Lung microvascular endothelial cell (primary cell): ENCODE measurements at regions not wholly inside any gene's neighbourhood (a gene's known extent, or its start where the extent isn't known, plus 50 kb on each side); places are given as distances from the start of the nearest gene placed in this dataset.
"Not testable (repeated sequence)": the region's sequence is repeated elsewhere in the genome, so short reads cannot be mapped to it uniquely, and the experiment has no call there.

Experiments used
- DNase-seq, 2 donors: peaks; one replicate each; pipeline versions ENCODE4 v3.0.0 to v3.0.0-alpha.2; 2010; ENCODE audit warnings: low read depth in 2 of 2

DNA sequence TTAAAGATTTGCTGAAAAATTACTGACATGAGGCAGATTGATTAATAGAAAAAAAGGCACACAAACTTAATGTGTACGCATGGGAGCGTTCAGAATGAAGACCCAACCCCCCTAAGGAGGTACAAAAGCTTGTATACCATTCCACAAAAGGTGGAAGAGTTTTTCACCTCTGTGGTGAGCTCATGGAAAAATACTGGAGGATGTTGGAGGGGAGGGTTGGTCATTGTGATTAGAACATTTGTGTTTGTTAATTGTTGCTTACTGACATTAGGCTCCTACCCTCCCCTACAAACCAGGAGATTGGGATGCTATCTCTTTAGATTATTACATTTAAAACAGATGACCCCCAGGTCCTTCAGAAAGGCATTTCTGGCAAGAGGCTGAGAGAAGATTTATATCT is 1973.3 kb downstream of the OLFM4 start:
- no peak for DNase-seq

DNA sequence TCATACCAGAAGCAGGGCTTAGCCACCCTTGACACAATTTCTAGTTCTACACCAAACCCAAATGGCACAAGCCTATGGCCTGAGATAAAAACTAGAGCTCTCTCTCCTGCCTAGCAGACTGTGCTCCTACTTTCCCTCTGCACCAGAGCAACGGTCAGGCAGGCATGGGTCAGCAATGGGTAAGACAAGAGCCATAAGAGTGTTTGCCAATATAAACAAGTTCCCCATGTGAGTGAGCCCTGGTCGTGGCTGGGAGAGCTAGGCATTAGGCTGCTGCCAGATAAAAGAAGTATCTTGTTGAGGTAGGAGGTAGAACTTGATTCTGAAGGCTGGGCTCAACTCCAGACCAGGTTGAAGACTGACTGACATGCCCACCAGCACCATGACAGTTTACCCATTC is 1979.1 kb downstream of the OLFM4 start:
- DNase-seq: no peak

DNA sequence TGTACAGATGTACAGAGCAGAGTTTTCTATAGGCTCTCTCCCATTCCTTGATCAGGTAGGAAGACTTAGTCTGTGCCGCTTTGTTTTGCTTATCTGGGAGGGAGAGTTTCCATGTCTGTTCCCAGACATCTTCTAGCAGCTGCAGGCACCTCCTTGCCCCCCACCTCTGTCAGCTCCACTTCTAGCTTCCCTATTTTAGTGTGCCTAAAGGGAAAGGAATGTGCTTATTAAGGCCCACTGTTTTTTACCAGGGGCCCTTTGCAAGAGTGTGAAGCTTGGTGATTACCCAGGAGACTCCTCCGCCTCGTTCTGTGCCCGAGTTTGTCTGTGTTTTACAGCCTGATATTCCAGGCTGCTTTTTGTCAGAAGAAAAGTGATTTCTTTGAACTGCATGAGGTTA is 1984.4 kb downstream of the OLFM4 start:
- no peak for DNase-seq

DNA sequence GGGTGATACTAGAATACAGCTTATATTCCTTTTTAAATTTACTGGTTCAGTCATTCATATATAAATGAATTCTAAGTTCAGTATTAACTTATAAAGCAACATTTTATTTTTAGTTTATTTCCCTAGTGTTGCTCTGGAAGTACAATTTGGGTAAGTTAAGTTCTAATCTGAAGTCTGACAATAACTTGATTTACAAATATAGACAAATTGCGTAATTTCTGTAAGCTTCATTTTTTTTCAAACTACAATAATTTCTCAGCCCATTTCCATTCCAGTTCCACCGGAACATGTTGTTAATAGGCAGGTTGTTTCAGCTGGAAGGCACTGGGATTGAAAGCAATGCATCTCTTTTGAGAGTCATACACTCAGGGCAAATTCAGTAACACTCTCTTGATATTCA is 2000.7 kb downstream of the OLFM4 start:
- no peak for DNase-seq

DNA sequence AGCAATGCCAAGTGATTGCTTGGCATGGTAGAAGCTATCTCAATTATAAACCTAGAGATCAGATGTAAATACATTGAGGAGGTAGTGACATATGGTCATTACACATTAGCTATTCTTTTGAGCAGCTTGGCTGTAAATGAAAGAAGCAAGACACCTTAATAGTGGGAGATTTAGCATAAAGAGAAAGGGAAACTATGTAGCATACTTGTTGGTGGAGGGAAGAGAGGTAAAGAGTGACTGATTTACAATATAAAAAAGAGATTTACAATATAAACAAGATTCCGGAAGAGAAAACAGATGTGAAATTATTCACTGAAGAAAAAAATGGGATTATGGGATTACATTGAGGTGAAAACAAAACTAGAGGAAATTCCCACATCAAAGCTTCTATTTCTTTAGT is 2009.6 kb downstream of the OLFM4 start:
- DNase-seq: no peak

DNA sequence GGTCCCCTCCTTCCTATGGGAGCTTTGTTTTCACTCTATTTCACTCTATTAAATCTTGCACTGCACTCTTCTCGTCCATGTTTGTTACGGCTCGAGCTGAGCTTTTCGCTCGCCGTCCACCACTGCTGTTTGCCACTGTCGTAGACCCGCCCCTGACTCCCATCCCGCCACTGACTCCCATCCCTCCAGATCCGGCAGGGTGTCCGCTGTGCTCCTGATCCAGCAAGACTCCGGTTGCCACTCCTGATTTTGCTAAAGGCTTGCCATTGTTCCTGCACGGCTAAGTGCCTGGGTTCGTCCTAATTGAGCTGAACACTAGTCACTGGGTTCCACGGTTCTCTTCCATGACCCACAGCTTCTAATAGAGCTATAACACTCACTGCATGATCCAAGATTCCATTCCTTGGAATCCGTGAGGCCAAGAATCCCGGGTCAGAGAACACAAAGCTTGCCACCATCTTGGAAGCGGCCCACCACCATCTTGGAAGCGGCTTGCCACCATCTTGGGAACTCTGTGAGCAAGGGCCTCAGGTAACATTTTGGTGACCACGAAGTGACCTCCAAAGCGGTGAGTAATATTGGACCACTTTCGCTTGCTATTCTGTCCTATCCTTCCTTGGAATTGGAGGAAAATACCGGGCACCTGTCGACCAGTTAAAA is 2025.4 kb downstream of the OLFM4 start:
- not testable (repeated sequence) for DNase-seq

DNA sequence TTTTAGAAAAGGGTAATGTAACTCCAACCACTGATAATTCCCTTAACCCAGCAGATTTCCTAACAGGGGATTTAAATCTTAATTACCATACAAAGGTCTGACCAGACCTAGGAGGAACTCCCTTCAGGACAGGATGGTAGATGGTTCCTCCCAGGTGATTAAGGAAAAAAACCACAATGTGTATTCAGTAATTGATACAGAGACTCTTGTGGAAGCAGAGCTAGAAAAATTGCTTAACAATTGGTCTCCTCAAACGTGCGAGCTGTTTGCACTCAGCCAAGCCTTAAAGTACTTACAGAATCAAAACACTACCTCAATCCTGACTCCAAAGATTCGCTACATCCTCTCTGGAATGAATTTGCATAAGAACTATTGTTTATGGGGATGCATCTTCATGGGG is 2027.1 kb downstream of the OLFM4 start:
- DNase-seq: not testable (repeated sequence)

DNA sequence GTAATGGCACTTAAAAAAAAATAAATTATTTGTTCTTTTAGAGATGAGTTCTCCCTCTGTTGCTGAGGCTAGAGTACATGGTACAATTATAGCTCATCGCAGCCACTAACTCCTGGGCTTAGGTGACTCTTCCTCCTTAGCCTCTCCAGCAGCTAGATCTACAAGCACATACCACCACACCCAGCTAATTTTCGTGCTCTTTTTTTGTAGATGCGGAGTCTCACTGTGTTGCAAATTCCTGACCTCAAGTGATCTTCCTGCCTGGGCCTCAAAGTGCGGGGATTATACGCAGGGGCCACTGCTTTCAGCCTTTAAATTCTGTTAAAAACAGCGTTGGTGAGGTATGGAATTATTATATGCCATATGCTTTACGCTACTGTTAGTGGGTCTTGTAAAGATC is 2034.0 kb downstream of the OLFM4 start:
- DNase-seq: no peak

DNA sequence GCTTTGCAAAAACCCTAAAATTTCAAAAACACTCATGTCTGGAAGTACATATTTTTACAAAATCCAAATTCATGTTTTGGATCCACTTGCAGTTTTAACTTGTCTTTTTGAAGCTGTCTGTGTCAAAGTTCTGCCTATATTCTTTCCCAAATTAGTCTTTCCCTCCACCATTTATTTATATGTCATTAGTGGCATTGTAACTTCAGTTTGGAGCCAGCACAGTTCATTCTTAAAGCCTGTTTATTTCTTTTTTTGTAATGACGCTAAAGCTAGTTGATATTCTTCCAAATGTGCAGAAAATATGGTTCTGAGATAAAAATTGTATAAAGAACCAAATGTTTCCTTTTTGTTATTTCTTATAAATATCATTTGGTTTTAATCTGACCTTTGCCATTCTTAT is 2039.3 kb downstream of the OLFM4 start:
- DNase-seq: no peak

DNA sequence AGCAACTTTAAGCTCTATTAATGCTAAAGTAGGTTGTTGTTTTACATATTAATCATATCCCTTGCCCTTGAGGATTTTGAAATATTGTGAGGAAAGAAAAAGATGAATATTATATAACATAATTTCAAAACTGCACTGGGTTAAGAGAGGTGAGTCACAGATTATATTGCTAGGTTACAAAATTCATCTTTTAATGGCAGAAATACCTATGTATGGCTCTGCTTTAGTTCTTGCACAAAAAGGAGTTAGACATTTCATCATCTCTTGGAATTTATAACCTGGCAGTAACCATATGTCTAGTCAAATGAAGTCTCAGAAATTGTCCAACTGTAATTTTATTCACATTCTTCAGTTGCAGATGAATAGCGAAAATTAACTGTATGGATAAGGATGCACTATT is 2041.1 kb downstream of the OLFM4 start:
- DNase-seq: no peak

DNA sequence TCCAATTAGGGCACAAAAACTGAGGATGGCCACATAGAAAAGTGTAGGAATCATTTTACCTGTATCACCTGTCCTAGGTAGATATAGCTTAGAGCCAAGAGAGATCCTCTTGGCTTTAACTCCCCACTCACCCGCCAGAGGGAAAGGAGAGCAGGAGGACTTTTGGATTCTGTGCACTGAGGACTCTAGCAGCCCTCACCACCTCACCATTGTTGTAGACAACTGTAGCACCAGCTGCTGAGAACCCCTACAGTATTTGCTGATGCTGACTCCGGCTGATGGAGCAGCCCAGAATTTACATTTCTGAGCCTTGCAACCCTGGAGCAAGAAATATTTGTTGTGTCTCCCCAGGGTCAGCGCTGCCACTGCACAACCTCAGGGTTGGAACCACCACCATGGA is 2044.4 kb downstream of the OLFM4 start:
- no peak for DNase-seq

DNA sequence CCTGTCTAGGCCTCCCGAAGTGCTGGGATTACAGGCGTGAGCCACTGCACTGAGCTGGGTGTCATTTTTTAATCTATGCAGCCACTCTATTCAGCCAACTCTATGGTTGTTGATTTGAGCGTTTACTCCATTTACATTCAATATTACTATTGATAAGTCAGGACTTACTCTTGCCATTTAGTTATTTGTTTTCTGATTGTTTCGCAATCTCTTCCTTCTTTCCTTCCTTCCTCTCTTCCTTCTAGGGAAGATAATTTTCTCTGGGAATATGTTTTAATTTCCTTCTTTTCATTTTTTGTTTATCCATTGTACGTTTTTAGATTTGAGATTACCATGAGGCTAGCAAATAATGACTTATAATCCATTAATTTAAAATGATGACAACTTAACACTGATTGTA is 2056.0 kb downstream of the OLFM4 start:
- DNase-seq: no peak

DNA sequence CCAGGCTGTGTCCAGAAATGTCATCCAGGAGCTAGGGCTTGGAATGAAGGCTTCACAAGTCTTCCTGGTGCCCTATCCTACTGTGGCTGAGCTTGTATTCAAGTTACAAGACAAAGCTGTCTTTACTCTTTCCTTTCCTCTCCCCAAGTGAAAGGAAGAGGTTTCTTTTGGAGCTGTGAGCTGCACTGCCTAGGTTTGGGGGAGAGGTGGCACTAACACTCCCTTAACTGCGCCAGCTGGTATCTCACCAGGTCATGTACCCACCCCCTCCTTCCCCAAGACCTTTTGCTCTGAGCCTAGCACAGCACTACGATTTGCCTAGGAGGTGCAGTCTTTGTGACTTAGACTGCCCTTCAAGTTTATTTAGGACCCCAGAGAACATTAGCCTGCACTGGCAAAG is 2053.6 kb upstream of the PRR20A start:
- no peak for DNase-seq

DNA sequence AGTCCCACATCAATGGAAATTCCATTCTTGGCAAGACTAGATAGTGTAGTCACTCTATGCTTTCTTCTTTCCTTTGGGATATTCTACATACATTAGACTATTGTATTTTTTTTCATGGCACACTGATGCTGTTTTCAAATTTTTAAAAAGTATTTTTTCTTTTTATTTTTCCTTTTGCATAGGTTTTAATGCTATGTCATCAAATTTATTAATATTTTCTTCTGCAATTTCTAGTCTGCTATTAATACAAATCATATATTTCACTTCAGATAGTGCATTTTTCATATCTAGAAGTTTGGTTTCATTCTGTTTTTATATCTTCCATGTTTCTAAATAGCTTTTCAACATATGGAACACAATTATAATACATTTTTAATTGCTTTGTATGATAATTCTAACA is 2050.1 kb upstream of the PRR20A start:
- DNase-seq: no peak

DNA sequence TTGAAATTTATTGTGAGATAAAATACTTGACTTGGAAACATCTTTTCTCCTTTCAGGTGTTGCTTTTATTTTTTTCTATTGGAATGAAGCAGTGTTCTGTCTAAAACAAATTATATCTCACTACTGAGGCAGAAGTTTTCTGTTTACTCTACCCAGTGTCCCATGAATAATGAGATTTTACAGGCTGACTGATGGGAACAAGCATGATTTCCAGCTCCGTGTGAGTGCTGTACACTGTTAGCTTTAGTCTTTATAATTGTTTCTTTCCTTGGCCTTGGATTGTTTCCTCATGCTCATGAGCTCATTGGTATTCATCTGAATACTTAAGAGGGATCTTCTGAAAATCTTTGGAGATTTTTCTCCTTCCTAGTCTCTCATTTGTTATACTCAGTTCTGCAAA is 2049.5 kb upstream of the PRR20A start:
- no peak for DNase-seq

DNA sequence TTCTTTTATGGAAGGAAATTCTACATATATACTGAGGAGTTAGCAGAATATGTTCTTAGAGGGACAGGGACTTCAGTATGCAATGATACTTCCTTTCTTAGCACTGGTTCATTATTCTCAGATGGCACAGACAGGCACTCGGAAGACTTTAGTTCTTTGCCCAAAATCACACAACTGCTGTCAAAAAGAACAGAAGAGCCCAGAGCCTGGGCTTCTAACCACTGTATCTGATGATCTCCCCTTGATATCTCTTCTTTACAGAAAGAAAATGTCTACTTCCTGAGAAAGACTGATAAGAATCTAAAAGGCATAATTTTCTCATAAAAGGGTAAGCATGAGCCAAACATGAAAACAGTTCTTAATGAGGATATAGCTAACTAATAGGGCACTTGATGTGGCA is 2034.2 kb upstream of the PRR20A start:
- DNase-seq: no peak

DNA sequence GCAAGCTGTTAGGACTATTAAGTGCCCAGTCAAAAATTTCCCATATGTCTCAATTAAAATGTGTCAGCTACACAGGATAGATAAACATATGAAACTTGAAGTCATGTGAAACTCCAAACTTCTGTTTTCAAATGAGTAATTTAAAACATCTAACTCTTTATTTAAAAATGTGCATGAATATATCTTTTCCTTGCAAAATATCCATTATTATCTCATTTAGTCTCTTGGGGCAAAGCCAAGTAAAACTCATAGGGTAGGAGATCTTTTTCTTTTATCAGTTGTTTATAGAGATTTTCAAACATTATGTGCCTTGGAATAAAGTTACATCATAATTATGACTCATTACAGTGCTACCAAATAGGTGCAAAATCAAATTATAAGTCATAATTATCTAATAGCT is 2020.1 kb upstream of the PRR20A start:
- no peak for DNase-seq

DNA sequence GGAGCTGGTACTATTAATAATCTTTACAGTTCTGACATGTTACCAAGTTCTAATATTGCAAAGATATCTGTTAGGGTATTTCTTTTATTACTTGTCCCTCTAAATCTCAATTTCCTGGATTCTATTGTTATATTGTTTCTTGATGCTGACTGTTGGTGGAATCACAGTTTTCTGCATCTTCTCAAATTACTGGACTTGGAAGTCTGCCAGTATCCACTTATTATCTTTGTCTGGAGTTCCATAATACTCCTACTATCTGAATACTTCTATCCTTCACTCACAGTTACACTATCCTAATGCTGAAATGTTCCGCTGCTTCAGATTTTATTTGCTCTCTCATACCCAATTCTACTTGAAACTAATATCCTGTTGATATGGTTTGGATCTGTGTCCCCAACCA is 1985.7 kb upstream of the PRR20A start:
- DNase-seq: no peak

DNA sequence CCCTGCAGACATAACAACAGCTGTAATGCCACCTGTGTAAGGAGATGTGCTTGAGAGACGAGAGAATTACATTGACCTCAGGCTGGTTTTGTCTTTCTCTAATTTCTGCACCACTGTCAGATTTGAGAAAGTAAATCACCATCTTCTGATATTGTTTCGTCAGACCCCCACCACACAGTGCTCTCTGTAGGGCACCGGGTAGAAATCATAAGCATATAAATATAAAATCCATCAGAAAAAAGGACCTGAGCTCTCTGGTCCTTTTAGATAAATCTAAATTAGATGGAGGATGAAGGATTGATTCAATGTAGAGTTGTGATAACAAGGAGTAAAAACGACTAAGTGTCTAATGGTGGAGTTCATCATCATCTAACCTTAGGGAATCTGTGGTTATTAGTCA is 1981.0 kb upstream of the PRR20A start:
- no peak for DNase-seq

DNA sequence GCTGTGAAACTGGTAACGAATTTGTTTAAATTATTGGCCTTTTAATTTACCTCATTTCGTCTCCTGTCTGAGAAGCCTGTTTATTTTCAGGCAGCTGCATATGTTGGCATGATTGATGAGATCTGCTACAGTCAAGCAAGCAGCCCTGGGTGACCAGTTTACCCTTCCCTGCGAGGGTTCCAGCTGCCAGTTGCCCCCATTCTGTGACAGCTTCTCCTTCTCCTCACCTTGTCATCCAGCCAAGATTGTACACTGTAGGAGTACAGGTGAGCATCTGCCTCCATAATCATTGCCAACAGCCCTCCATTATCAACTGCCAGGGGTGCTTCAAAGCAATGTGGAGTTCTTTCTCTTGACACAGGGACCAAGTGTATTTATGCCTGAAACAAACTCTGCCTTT is 1979.9 kb upstream of the PRR20A start:
- DNase-seq: no peak

DNA sequence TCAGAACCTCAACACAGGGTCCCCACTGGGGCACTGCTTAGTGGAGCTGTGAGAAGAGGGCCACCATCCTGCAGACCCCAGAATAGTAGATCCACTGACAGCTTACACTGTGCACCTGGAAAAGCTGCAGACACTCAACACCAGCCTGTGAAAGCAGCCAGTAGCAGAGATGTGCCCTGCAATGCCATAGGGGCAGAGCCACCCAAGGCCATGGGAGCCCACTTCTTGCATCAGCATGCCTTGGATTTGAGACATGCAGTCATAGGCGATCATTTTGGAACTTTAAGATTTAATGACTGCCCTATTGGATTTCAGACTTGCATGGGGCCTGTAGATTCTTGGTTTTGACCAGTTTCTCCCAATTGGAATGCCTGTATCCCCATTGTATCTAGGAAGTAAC is 1962.1 kb upstream of the PRR20A start:
- not testable (repeated sequence) for DNase-seq

DNA sequence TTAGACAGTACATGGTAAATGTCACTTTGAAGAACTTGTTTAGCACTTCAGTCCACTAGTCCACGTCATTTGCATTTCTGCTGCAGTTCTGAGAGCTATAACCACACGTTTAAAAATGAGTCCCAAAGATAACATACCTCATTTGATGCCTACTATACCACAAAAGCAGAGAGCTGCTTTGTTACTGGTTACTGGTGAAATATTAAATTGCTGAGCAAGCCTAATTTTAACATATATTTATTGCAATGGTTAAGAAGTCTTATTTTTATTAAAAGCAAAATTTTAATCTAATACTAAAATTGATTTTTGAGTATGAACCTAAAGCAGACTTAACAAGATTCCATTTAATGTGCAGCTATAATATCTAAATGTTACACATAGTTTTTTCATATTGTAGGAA is 1949.7 kb upstream of the PRR20A start:
- no peak for DNase-seq

DNA sequence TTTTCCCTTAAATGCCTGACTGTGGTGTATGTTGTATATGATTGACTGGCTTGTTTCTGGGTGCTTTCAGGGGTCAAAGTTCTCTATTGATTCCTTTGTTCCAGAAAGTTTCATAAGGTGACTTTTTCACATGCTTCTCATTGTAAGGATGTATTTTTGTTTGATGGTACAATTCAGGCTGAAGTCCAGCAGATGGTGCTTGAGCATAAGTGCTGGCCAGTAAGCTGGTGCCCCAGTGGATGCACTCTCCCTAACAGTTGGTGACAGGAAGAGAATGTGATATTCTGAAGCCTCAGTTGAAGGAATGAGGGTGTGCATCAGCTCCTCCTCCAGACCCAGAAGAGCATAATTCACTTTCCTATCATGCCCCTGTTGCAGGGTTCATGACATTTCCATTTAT is 1941.6 kb upstream of the PRR20A start:
- DNase-seq: no peak

DNA sequence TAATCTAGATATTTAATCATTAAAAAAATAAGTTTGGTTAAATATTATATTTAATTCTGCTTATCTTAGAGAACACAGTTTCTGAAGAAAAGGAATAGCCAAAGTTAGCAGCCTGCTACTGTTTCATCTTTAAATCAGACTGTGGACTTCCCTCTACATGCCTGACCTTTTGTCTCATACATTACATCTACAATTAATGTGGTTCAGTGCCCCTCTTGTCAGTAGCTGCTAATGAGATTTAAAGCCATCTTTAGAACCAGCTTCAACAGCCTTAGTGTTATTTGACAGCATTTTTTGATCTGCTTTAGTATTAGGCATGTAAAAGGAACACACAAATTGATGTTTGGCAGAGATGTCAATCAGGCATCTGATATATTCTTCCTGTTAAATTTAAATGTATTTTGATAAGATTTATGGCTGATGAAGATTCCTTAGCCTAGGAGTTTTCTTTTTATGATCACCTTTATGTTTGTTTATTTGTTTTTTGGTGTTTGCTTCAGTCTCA is 1925.8 kb upstream of the PRR20A start:
- no peak for DNase-seq
